Limb (tissue), 2 donors: ENCODE measurements at regions not wholly inside any gene's neighbourhood (a gene's known extent, or its start where the extent isn't known, plus 50 kb on each side); places are given as distances from the start of the nearest gene placed in this dataset.

ENCODE experiments used
- DNase-seq, 2 donors: peaks; one replicate each; pipeline ENCODE4 v3.0.0-alpha.2; 2016; ENCODE audit errors: extremely low spot score in 2 of 2

GRCh38 chr3:176969066-176969465, 228.2 kb downstream of the TBL1XR1 start:
- DNase-seq: no peak

- no peak for DNase-seq
Measured at GRCh38 chr3:176968631-176969030, 228.7 kb downstream of the TBL1XR1 start.

- no peak for DNase-seq
Measured at GRCh38 chr3:176967522-176967921, 229.8 kb downstream of the TBL1XR1 start.

- DNase-seq: no peak
Measured at GRCh38 chr3:176964661-176965060, 232.6 kb downstream of the TBL1XR1 start.

GRCh38 chr3:176961916-176962315, 235.4 kb downstream of the TBL1XR1 start:
- DNase-seq: no peak

- no peak for DNase-seq
Measured at GRCh38 chr3:176959867-176960266, 237.4 kb downstream of the TBL1XR1 start.

GRCh38 chr3:176958560-176958959, 238.7 kb downstream of the TBL1XR1 start:
- no peak for DNase-seq

GRCh38 chr3:176954517-176954916, 242.8 kb downstream of the TBL1XR1 start:
- no peak for DNase-seq

GRCh38 chr3:176953106-176954060, 243.9 kb downstream of the TBL1XR1 start:
- peak in 1 of 2 donors; percentile 47 for DNase-seq

- no peak for DNase-seq
Measured at GRCh38 chr3:176951586-176952292, 245.5 kb downstream of the TBL1XR1 start.

GRCh38 chr3:176951144-176951543, 246.1 kb downstream of the TBL1XR1 start:
- DNase-seq: no peak

GRCh38 chr3:176950743-176951142, 246.5 kb downstream of the TBL1XR1 start:
- DNase-seq: no peak

- no peak for DNase-seq
Measured at GRCh38 chr3:176948151-176948550, 249.1 kb downstream of the TBL1XR1 start.

GRCh38 chr3:176946202-176946601, 251.1 kb downstream of the TBL1XR1 start:
- no peak for DNase-seq

GRCh38 chr3:176942305-176942704, 255.0 kb downstream of the TBL1XR1 start:
- DNase-seq: no peak

- no peak for DNase-seq
Measured at GRCh38 chr3:176941689-176942088, 255.6 kb downstream of the TBL1XR1 start.

- peak; percentile 50 to 91 for DNase-seq
Measured at GRCh38 chr3:176939022-176939817, 258.1 kb downstream of the TBL1XR1 start.

GRCh38 chr3:176937994-176938393, 259.3 kb downstream of the TBL1XR1 start:
- no peak for DNase-seq

- DNase-seq: no peak
Measured at GRCh38 chr3:176937541-176937940, 259.7 kb downstream of the TBL1XR1 start.

GRCh38 chr3:176935194-176935888, 261.9 kb downstream of the TBL1XR1 start:
- DNase-seq: no peak

- DNase-seq: no peak
Measured at GRCh38 chr3:176934698-176935097, 262.6 kb downstream of the TBL1XR1 start.
